A549 (cell line): ENCODE measurements at regions not wholly inside any gene's neighbourhood (a gene's known extent, or its start where the extent isn't known, plus 50 kb on each side); places are given as distances from the start of the nearest gene placed in this dataset.

Experiments used
- BHLHE40 ChIP-seq: IDR thresholded peaks from 2 replicates; pipeline ENCODE4 v1.6.1; 2012; ENCODE audit warnings: low read depth, low read length, inconsistent platforms
- CEBPB ChIP-seq, 2 experiments: fragments of >200 bp in 1 of 2; sonication (Bioruptor Twin) in 1 of 2; formaldehyde crosslinking in 1 of 2; IDR thresholded peaks; 2 replicates each; pipeline ENCODE4 v1.6.1; 2012 to 2016
- CTCF ChIP-seq: fragments of >200 bp; sonication (Bioruptor Twin); formaldehyde crosslinking; IDR thresholded peaks from 3 replicates; pipeline ENCODE4 v1.5.1; 2016
- E2F6 ChIP-seq: IDR thresholded peaks from 2 replicates; pipeline ENCODE4 v1.6.1; 2012; ENCODE audit warnings: low read depth, borderline replicate concordance
- HDAC2 ChIP-seq: fragments of 200-600 bp; sonication (generic); IDR thresholded peaks from 2 replicates; pipeline ENCODE4 v1.6.1; 2016
- JUN ChIP-seq, 2 experiments: fragments of >200 bp; sonication (Bioruptor Twin); formaldehyde crosslinking; IDR thresholded peaks; 2 replicates in 1 of 2; 3 replicates in 1 of 2; pipeline ENCODE4 v1.6.1; 2016 to 2017
- MAX ChIP-seq: IDR thresholded peaks from 2 replicates; pipeline ENCODE4 v1.6.1; 2012
- POLR2A ChIP-seq: IDR thresholded peaks from 2 replicates; pipeline ENCODE4 v1.6.1; 2012; ENCODE audit warnings: mild to moderate bottlenecking, low read length
- RARB ChIP-seq: fragments of 250-450 bp; sonication (Bioruptor Pico); IDR thresholded peaks from 2 replicates; pipeline ENCODE4 v1.8.0; 2021; ENCODE audit warnings: mild to moderate bottlenecking, moderate library complexity
- USF2 ChIP-seq: fragments of 450-650 bp; IDR thresholded peaks from 2 replicates; pipeline ENCODE4 v1.6.1; 2014; ENCODE audit warnings: antibody characterized with exemption
- ZSCAN20 ChIP-seq: fragments of 250-450 bp; sonication (Bioruptor Pico); IDR thresholded peaks from 2 replicates; pipeline ENCODE4 v1.8.0; 2022; ENCODE audit warnings: mild to moderate bottlenecking, moderate library complexity

GRCh38 chr2:147040298-147041120, 804.3 kb upstream of the ACVR2A start:
- no peak for TF ChIP-seq CEBPB (IDR thresholded peaks at IDR 0.05)
- TF ChIP-seq ZSCAN20: no peak
- no peak for TF ChIP-seq CTCF
- TF ChIP-seq JUN (IDR thresholded peaks at IDR 0.05): no peak
- TF ChIP-seq POLR2A: no peak
- TF ChIP-seq USF2: no peak
- no peak for TF ChIP-seq BHLHE40
- no peak for TF ChIP-seq MAX
- TF ChIP-seq E2F6: no peak
- no peak for TF ChIP-seq HDAC2
- TF ChIP-seq RARB (CRISPR knock-in tag): no peak
